GM18517 (cell line): ENCODE measurements at regions not wholly inside any gene's neighbourhood (a gene's known extent, or its start where the extent isn't known, plus 50 kb on each side); places are given as distances from the start of the nearest gene placed in this dataset.

Experiments used
- ATAC-seq: cut with Tn5 transposase; IDR thresholded peaks from one replicate; pipeline ENCODE4 v1.9.1; 2021; ENCODE audit warnings: mild to moderate bottlenecking, moderate library complexity; ENCODE audit not compliant: unreplicated experiment

DNA sequence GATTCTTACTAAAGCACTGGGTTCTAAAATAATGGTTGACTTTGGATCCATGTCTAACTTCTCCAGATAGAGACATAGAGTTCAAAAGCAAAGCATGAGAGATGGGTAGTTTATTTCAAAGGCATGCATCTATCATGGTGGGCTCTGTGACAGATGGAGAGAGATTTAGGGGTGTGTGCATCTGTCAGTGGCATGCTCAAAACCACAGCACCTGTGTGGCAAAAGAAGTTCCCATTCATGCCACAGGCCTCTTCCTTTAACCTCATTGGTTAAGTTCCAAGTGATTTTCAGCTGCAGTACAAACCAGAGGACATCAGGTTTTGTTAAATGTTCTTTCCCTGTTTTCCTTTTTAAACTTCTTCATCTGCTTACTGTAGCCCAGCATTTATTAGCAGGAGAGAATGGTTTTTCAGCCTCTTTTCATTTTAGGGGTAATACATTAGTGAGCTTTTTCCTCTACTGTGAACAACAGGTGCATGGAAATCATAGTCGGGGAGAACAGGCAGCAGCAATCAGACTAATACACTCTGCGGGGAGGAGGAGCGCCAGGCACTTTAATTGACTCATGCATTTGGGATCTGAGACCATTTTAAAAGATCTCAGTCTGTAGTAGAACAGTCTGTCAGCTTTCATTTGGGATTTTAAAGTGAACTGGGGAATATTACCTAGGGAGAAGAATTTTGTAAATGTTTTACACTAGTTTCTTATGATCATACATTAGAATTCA, 52.4 kb upstream of the UPP2 start:
- no peak for ATAC-seq

DNA sequence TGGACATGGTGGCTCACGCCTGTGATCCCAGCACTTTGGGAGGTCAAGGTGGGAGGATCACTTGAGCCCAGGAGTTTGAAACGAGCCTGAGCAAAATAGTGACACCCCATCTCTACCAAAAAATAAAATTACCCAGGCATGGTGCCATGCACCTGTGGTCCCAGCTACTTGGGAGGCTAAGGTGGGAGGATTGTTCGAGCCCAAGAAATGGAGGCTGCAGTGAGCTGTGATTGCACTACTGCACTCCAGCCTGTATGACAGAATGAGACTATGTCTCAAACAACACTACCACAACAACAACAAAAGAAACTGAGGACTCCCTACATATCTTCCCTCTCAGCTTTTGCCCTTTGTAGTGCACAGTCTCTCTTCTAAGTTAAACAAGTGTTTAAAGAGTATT, 53.3 kb upstream of the UPP2 start:
- ATAC-seq: no peak

DNA sequence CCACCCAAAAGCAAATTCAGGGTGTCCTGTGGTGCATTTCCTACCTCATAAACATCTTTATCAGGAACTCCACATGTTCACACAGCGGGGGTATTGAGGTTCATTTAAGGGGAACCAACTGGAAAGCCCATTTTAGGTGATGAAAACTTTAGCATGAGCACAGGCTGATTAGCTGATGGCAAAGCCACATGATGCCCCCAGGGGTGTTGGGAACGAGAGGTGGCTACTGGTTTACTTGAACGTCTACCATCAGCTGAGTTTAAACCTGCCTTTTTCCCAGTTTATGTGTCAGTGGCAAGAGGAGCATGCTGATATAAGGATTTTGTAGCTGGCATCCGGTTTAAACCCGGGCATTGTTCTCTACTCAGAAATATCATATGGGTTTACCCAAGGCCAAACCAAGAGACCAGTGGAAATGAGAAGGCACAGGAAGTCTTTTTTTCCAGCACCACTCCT, 54.5 kb upstream of the UPP2 start:
- no peak for ATAC-seq

DNA sequence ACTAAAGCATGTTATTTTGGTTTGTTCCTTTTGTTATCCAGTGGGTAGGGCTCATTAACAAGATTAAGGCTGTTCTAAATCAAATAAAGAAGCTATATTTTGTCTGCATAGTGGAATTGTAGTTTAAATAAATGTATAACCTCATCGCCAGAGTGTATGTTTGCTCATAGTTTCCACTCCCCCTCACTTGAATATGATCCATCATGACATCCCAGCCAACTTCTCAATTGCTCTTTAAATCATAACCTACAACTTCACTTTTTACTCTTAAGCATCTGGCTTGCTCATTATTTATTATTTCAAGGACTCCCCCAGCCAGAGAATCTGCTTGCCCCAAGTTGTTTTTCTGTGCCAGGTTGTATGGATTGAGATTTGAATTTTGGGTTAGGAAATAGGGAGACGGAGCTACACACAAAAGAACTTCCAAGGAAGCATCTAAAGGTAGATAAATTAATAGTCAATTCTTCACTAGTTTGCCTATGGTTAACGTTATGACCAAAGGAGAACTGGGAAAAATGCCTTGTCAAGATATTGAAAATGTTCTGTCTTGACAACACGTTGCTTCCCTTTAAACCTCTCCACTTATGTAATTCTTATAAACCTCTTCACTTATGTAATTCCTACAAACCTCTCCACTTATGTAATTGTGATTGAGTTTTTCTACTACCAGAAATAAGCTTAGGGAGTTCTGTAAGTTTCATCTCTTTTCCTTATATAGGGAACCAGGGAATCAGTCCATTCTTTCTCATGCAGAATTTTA, 55.4 kb upstream of the UPP2 start:
- ATAC-seq: no peak

DNA sequence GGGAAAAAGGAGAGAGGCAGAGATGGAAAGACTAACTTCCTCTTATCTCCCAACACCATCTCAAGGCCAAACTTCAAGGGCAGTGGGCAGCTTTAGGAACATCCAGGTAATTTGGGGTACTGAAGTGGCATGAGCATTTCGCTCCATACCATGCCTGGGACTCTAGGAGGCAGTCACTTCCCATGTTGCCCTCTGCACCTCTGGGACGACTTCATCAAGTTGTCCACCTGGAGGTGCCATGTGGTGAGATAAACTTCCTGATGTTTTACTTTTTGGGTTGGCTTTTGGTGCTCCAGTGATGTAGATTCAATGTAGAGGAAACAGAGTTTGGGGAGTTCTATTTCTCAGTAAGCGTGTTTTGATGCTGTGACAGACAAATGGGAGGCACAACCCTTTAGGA, 56.3 kb upstream of the UPP2 start:
- ATAC-seq: no peak

DNA sequence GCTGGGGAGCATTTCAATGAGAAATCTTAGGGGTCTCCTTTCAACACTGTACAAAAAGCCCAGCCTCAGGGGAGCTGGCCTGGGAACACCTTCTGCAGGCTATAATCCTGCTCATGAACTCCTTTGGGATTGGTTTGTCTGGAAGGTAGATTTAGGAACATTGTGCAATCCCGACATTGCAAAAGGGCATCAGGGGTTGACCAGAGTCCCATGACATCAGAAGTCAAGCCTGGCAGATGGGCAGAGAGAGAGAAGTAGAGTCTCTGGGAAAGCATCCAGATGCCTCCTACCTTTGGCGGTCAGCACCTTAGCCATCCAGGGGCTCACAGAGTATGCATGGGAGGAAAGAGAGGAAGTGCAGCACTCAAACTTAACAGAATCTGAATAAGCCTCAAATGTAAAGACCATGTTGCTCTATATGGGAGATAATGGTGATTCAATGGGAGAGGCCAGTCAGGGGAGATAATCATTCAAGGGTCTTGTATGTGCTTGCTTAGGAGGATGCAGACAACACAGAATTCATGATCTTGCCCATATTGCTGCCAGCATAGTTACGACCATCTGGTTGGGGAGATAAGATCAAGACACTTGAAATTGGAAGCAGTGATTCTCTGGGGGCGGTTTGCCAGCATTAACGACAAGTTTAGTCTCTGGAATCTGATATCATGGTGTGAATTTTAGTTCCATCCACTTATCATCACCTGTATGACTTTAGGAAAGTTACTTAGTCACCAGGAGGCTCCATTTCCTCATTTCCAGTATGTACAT, 58.3 kb upstream of the UPP2 start:
- ATAC-seq: no peak

DNA sequence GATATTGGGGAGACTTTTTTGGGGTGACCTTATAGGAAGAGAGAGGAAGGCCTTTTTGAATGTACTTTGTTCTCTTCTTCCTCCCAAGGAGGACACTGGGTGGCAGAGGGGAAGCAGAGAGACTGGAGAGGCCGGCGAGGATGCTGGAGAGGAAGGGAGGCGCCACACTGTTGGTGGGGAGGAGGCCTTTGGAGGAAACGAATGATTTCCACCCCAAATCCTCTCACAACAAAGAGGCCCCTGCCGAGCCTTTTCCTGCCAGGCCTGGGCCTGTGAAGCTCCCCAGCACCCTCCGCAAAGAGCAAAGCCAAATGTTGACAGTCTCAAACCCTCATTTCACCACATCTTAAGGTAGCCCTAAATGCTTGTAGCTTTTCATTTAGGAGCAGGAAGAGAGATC, 59.0 kb upstream of the UPP2 start:
- ATAC-seq: no peak

DNA sequence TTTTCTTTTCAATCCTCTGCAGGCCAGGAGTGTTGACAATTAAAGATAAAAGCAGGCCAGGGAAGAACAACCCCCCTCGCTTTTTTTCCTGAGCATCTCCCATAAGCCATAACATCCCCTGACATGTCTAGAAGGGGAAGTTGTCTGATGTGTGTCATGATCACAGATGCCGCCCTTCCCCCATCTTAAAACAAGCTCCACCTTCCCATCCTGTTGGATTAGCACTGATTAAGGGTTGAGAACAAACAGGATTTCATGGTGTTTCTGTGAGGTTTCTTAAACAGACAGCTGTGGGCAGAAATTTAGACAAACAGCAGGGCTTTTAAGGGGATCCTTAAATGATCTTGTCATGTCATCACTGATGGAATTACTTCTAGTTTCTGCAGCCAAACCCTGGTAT, 59.4 kb upstream of the UPP2 start:
- ATAC-seq: no peak

DNA sequence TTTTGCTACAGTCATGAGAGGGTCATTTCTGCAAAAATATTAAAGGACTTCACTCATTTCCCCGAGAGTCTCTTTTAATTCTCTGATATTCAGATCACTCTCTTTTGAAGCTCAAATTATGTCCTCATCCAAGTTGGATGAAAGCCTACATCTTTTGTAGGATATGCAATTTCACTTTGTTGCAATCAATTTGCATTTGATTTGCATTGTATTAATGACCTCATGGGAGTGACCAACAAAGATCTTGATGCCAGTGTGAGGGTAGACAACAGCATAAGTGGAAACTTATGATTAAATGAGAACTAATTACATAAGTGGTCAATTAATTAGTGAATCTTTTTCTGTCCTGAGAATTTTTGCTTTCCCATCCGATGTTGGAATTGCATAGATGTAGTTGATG, 60.3 kb upstream of the UPP2 start:
- ATAC-seq: no peak

DNA sequence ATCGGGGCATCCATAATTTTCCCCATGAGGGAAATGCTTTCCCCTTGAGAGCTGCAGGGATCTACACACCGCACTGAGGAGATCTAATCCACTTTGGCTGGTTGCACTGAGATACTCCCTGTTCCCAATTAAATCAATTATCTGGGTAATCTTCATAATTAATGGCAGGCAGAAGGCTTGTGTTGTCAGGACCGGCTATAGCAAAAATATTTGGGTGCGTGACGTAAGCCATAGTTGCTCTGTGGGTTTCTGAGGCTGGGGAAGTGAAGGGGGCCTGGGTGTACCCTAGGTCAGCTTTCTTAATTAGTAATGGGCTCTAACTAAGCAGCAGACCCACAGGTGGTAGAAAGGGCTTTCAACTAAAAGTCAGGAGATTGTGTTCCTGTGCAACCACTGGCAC, 62.8 kb upstream of the UPP2 start:
- no peak for ATAC-seq

DNA sequence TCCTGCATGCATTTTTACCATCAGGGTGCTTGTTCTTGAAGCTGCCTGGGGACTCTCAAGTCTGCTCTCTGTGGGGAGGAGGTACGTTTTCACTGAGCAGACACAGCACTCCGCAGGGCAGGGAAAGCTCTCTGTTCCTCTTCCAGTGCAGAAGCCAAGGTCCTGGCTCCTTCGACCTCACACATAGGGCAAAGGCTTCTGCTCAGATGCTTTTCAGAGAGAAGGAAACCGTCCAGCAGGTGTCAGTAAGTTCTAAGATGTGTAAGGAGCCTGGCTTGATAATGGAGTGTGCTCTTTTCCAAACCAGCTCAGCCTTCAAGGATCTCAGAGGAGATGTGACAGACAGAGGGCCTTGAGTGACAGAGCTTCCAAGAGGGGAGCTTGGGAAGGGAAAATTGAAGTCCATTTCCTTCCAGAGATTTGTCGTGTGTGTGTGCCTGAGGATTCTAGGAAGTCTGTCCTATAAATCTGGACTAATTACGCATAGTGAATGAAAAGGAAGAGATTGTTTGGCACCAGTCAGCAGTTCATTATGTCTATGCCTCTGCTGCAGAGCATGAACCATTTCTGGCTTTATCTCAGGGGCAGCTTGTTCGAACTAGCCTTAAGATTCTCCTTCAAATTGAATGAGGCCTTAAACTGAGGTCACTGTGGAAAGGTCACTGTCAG, 67.3 kb upstream of the UPP2 start:
- no peak for ATAC-seq

DNA sequence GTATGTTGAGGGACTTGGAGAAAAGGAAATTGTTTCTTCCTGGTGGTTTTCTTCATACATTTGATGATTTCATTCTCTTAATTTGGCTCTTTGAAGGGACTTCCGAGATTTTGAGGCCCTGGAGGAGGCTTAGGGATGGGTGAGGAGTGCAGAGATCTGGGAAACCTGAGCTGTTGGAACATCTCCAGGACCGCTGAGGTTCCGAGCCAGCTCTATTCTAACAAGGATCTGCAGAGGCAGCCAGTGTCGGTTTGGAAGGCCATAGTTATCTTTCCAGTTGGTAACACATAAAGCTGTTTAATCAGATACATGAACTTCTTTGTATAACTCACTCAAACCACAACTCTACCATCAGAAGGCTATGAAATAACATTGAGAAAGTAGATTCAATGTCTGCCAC, 70.3 kb upstream of the UPP2 start:
- ATAC-seq: no peak

DNA sequence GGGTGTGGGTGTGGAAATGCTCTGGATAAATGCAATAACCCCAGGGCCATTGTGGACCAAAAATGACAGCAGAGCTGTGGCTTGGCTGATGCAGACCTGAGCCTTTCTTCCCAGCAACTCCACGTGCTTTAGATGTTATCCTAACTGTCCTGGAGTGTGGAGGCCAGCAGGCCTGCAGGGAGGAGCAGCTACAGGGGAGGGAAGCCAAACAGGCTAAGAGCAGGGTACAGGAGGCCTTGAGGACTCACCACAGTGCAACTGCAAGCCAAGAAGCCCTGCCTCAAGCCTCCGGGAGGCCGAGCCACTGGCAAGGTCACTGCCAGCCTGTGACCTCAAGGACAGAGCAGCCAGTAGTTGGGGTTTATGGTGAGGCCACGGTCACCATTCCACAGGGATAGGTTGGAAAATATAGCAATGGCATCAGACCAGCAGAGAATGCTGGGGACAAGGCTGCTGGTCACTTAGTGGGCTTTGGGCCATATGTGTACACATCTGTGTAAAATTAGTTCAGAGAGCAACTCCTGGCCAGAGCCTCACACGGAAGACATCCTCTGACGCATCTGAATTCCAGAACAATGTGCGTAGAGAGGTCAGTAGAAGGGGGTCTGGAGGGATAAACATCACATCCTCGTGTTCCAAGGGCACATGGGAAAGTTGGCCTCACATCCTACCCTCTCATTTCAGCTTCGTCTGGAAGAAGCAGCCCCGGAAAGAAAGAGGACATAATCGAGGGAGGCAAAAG, 76.2 kb upstream of the UPP2 start:
- ATAC-seq: no peak

DNA sequence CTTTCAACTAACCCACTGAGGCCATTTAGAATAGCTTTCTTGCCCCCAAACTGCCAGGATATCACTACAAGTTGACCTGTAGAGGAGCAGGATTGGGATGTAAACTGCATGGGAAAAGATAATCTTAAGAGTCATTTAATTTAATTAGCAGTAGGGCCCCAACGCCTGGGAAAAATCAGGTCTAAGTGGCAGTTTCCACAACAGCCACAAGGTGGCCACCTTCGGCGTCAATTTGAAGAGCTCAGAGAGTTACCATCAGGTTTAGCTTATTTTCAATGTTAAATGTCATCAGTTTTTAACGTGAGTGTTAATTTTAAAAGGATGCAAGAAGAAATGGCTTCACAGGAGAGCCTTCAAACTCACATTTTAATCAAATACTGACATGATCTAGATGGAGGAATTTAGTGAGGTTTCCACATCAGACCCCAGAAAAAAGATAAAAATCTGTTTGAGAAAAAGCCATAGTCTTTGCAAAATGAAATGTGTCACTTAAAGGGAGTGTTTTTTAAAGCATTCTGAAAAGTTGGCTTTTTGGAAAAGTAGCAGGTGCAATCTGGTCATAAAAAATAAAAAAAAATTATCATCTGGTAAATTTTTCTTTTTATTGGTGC, 77.3 kb upstream of the UPP2 start:
- ATAC-seq: peak; percentile 60

DNA sequence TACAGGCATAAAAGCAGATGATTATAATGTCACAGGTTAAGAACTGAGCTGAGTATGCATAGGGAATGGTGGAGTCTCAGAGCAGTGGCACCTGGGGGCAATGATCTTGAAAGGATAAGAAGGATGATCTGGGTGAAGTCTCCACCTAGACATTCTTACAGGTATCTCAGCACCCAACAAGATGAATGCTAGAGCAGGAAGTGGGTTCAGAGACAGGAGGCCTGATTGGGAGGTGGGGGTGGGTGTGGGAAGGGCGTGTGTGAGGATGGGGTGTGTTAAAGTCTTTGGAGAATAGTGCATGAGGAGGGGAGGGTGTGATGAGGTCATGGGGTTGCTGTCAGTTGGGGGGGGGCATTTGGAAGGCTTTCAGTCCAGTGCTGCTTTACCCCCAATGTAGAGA, 78.8 kb upstream of the UPP2 start:
- ATAC-seq: no peak

DNA sequence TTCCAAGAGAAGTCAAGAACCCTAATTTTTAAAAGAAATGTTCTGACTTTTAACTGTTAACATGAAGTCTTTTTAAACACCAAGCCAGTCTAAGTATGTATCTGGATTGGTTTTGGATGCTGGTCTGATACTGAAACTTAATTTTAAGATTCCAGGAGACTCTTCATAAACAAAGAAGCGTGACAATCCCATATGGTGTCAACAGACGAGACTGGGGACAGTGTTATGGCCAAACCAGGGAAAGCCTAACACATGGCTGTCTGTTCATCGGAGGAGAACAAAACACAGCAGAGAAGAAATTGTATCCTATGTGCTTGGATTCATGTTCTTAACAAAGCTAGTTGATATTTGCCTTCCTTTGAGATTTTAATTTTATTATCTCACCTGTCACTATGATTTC, 80.5 kb upstream of the UPP2 start:
- ATAC-seq: no peak

DNA sequence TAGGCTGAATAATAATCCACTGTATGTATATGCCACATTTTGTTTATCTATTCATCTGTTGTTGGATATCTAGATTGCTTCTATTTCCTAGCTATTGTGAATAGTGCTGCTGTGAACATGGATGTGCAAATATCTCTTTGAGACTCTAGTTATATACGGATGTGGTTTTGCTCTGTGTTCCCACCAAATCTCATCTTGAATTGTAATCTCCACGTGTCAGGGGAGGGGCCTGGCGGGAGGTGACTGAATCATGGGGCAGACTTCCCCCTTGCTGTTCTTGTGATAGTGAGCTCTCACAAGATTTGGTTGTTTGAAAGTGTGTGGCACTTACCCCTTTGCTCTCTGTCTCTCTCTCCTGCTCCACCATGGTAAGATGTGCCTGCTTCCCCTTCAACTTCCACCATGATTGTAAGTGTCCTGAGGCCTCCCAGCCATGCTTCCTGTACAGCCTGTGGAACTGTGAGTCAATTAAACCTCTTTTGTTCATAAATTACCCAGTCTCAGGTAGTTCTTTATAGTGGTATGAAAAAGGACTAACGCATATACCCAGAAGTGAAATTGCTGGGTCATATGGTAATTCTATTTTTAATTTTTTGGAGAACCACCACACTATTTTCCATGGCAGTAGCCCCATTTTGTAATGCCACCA, 86.1 kb upstream of the UPP2 start:
- ATAC-seq: no peak

DNA sequence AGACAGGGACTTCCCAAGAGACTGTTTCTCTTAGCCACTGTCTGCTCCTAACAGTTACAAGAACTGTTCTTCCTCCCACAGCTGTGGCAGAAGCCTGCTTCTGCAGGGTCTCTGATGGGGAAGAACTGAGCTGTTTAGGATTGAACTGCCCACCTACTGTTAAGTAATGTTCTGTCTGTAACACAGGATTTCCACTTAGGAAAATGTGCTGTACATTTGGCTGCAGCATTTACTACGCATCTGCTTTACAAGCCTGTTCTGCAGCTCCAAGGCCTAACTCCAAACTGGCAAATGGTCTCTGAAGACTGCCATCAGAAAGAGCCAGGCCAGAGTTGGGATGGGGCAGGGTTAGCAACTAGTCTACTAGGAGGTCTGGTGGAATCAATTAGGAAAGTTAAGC, 87.8 kb upstream of the UPP2 start:
- no peak for ATAC-seq

DNA sequence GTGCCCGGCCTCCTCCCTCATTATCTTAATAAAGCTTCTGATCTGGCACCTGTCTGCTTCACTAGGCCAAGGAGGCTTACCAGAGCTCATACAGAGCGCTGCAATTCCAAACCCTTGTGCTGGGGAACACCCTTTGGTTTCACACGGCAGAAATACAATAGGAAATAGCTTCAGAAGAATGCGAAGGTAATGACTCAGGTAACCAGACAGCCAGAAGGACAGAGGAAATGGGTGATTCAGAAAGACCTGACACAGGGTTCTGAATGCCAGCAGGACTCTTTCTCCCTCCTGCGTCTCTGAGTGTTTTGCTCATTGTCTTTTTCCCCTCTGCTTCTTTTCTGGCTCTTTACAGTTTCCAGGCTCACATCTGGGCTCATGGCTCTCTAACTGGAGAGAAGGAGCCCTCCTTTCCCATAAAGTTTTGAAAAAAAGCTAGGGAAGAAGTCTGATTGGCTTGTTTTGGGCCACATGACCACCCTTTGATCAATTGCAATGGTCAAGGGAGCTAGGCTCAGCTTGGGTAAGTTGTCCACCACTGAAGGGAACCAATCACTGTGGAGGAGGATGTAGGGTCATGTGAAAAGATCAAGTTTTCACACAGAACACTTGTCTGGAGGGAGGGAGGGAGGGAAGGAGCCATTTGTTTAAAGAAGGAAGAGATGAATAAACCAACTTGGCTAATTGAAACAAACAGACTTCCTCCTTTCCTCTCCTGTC, 90.5 kb upstream of the UPP2 start:
- ATAC-seq: no peak
